SK-N-MC (cell line): ENCODE measurements at regions not wholly inside any gene's neighbourhood (a gene's known extent, or its start where the extent isn't known, plus 50 kb on each side); places are given as distances from the start of the nearest gene placed in this dataset.

Experiments used
- EZH2 ChIP-seq: fragments of 200-600 bp; sonication (generic); IDR thresholded peaks from one replicate; pipeline ENCODE4 v1.6.1; 2017; ENCODE audit warnings: antibody characterized with exemption
- POLR2AphosphoS5 ChIP-seq: IDR thresholded peaks from 2 replicates; pipeline ENCODE4 v1.6.1; 2012; ENCODE audit warnings: mild to moderate bottlenecking, low read depth, low read length, borderline replicate concordance

- TF ChIP-seq EZH2 (no peak), POLR2AphosphoS5 (no peak)
Measured at GRCh38 chr4:14903321-14903720, 99.0 kb upstream of the CPEB2 start.
